KMS-11 (cell line): ENCODE measurements at regions not wholly inside any gene's neighbourhood (a gene's known extent, or its start where the extent isn't known, plus 50 kb on each side); places are given as distances from the start of the nearest gene placed in this dataset.

Experiments used
- H2AFZ ChIP-seq: fragments of 200-600 bp; sonication (generic); 2 replicates; pipeline ENCODE4 v1.6.1; 2016; ENCODE audit warnings: antibody characterized with exemption, mixed run types, low read depth
- H3K27ac ChIP-seq: fragments of 200-600 bp; sonication (generic); 2 replicates; pipeline ENCODE4 v1.6.1; 2016; ENCODE audit warnings: mild to moderate bottlenecking, mixed run types
- H3K27me3 ChIP-seq: fragments of 200-600 bp; sonication (generic); 2 replicates; pipeline ENCODE4 v1.6.1; 2017; ENCODE audit warnings: mild to moderate bottlenecking, low read depth, mixed run types, moderate library complexity; ENCODE audit not compliant: insufficient read depth
- H3K36me3 ChIP-seq: fragments of 200-600 bp; sonication (generic); 2 replicates; pipeline ENCODE4 v1.6.1; 2017; ENCODE audit warnings: mild to moderate bottlenecking, mixed run types; ENCODE audit not compliant: insufficient read depth
- H3K4me1 ChIP-seq: fragments of 200-600 bp; sonication (generic); 2 replicates; pipeline ENCODE4 v1.6.1; 2016; ENCODE audit warnings: mild to moderate bottlenecking, low read depth, mixed run types; ENCODE audit not compliant: poor library complexity, severe bottlenecking
- H3K4me2 ChIP-seq: fragments of 200-600 bp; sonication (generic); 2 replicates; pipeline ENCODE4 v1.7.0; 2016; ENCODE audit warnings: mild to moderate bottlenecking, mixed run types
- H3K4me3 ChIP-seq: fragments of 200-600 bp; sonication (generic); IDR thresholded peaks from 2 replicates; pipeline ENCODE4 v1.6.1; 2017; ENCODE audit warnings: low read depth, low read length, mixed read lengths; ENCODE audit not compliant: insufficient read depth
- H3K79me2 ChIP-seq: fragments of 200-600 bp; sonication (generic); 2 replicates; pipeline ENCODE4 v1.6.1; 2016; ENCODE audit warnings: low read depth, mixed run types; ENCODE audit not compliant: insufficient read depth
- H3K9ac ChIP-seq: fragments of 200-600 bp; sonication (generic); 2 replicates; pipeline ENCODE4 v1.6.1; 2016; ENCODE audit warnings: mild to moderate bottlenecking, mixed run types
- H4K20me1 ChIP-seq: fragments of 200-600 bp; sonication (generic); 2 replicates; pipeline ENCODE4 v1.6.1; 2016; ENCODE audit warnings: mild to moderate bottlenecking, mixed run types; ENCODE audit not compliant: insufficient read depth
- TF ChIP-seq, protein P1 (sequence below): fragments of 200-600 bp; sonication (generic); conservative IDR thresholded peaks from 2 replicates; pipeline ENCODE4 v1.6.1; 2017; ENCODE audit warnings: low read depth, mild to moderate bottlenecking, antibody characterized with exemption, low read length, moderate library complexity, mixed read lengths

GRCh38 chr11:27921472-27921871 lies 186.5 kb downstream of the KIF18A start:
- H2AFZ ChIP-seq = no peak overlapping the region
- H3K4me2 ChIP-seq = no peak overlapping the region
- H3K4me1 ChIP-seq = peaks cover 14% of the 10 kb centered on the region
- H4K20me1 ChIP-seq = no peaks in the 10 kb centered on the region
- no peaks in the 10 kb centered on the region for H3K36me3 ChIP-seq
- no peak overlapping the region for H3K27ac ChIP-seq
- no peaks in the 10 kb centered on the region for H3K79me2 ChIP-seq
- H3K9ac ChIP-seq = no peak overlapping the region
- TF ChIP-seq, protein P1, sequence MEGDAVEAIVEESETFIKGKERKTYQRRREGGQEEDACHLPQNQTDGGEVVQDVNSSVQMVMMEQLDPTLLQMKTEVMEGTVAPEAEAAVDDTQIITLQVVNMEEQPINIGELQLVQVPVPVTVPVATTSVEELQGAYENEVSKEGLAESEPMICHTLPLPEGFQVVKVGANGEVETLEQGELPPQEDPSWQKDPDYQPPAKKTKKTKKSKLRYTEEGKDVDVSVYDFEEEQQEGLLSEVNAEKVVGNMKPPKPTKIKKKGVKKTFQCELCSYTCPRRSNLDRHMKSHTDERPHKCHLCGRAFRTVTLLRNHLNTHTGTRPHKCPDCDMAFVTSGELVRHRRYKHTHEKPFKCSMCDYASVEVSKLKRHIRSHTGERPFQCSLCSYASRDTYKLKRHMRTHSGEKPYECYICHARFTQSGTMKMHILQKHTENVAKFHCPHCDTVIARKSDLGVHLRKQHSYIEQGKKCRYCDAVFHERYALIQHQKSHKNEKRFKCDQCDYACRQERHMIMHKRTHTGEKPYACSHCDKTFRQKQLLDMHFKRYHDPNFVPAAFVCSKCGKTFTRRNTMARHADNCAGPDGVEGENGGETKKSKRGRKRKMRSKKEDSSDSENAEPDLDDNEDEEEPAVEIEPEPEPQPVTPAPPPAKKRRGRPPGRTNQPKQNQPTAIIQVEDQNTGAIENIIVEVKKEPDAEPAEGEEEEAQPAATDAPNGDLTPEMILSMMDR = no peak
- no peak overlapping the region for H3K4me3 ChIP-seq
- no peaks in the 10 kb centered on the region for H3K27me3 ChIP-seq

DNA sequence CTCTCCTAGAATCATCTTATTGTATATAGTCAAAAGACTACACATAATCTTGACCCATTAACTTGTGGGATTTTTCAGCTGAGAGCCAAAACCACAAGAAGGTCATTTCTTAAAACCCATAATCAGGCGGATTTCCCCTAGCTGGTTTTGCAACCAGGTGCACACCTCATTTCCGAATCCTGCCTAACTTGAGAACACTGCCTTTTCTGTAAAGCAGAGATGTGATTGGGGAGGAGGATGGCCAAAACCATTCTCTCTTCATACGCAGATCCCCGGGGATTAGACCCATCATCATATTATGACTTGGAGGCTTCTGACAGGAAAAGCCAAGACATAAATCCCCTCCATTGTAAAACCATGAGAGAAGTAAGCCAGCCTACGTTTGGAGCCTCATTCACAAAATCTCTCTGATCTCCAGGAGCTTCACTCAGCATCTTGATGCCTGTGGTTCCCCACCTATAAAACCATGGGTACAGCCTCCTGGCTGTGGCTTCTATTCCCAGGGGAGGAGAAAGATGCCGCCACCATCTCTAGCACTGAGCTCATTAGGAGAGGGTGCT lies 191.3 kb downstream of the KIF18A start:
- Histone ChIP-seq H2AFZ (0 out of 2 replicates have a peak overlapping the region, but pooled peaks have one; percentile 19), H3K4me2 (peak overlapping the region; percentile 56), H3K9ac (no peak overlapping the region), H3K4me3 (no peak overlapping the region), H4K20me1 (no peaks in the 10 kb centered on the region), H3K27ac (peak overlapping the region; percentile 32; the same call in 1 of the 2 replicates), H3K4me1 (peaks cover 33% of the 10 kb centered on the region), H3K79me2 (no peaks in the 10 kb centered on the region), H3K27me3 (no peaks in the 10 kb centered on the region), H3K36me3 (no peaks in the 10 kb centered on the region)
- TF ChIP-seq, protein P1 = no peak

GRCh38 chr11:27914080-27914479 lies 193.9 kb downstream of the KIF18A start:
- Histone ChIP-seq H3K9ac (no peak overlapping the region), H3K79me2 (no peaks in the 10 kb centered on the region), H3K4me3 (no peak overlapping the region), H3K36me3 (no peaks in the 10 kb centered on the region), H2AFZ (no peak overlapping the region), H3K27me3 (no peaks in the 10 kb centered on the region), H3K4me2 (no peak overlapping the region), H4K20me1 (no peaks in the 10 kb centered on the region), H3K4me1 (peaks cover 33% of the 10 kb centered on the region), H3K27ac (no peak overlapping the region)
- TF ChIP-seq, protein P1 = no peak

GRCh38 chr11:27913650-27914049 lies 194.3 kb downstream of the KIF18A start:
- no peak overlapping the region for H2AFZ ChIP-seq
- H3K27me3 ChIP-seq = no peaks in the 10 kb centered on the region
- H3K36me3 ChIP-seq = no peaks in the 10 kb centered on the region
- peaks cover 38% of the 10 kb centered on the region for H3K4me1 ChIP-seq
- no peaks in the 10 kb centered on the region for H3K79me2 ChIP-seq
- H4K20me1 ChIP-seq = no peaks in the 10 kb centered on the region
- no peak overlapping the region for H3K4me3 ChIP-seq
- TF ChIP-seq, protein P1 = no peak
- no peak overlapping the region for H3K9ac ChIP-seq
- no peak overlapping the region for H3K4me2 ChIP-seq
- no peak overlapping the region for H3K27ac ChIP-seq
